ENCODE measurements at regions not wholly inside any gene's neighbourhood (a gene's known extent, or its start where the extent isn't known, plus 50 kb on each side); places are given as distances from the start of the nearest gene placed in this dataset.

DNA sequence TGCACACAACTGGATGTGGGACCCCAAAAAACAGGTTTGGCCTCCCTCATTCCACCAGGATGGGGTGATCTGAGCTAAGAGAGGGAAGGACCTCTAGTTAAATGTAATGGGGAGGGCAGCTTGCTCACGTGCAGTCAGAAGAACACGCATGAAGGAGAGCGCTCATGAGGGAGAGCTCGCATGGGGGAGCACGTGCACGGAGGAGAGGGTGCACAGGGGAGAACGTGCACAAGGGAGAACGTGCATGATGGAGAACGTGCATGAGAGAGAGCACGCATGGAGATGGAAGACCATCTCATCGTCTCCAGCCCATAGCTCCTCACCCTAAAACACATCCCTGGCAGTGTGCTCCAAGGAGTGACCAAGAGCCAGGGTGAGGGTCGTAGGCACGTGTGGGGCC lies 141.2 kb downstream of the RBFOX3 start:
- no peak for DNase-seq

DNA sequence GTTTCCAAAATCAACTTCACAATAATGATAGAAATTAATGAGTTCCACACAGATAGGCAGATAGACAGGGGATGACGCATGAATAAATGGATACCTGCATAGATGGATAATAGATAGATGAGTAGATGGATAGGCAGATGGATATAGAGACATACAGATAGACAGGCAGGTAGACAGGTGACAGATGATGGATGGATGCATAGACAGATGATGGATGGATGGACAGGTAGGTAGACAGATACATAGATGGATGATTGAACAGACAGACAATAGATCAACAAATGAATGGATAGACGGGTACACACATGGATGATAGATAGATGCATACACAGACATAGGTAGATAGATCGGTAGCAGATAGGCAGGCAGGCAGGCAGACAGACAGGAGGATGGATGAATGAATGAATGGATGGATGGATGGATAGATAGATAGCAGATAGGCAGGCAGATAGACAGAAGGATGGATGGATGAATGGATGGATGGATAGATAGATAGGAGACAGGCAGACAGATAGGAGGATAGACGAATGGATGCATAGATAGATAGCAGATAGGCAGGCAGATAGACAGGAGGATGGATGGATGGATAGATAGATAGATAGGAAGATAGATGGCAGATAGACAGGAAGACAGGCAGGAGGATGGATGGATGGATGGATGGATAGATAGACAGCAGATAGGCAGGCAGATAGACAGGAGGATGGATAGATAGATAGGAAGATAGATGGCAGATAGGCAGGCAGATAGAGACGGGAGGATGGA lies 142.5 kb downstream of the RBFOX3 start:
- DNase-seq, result no peak

DNA sequence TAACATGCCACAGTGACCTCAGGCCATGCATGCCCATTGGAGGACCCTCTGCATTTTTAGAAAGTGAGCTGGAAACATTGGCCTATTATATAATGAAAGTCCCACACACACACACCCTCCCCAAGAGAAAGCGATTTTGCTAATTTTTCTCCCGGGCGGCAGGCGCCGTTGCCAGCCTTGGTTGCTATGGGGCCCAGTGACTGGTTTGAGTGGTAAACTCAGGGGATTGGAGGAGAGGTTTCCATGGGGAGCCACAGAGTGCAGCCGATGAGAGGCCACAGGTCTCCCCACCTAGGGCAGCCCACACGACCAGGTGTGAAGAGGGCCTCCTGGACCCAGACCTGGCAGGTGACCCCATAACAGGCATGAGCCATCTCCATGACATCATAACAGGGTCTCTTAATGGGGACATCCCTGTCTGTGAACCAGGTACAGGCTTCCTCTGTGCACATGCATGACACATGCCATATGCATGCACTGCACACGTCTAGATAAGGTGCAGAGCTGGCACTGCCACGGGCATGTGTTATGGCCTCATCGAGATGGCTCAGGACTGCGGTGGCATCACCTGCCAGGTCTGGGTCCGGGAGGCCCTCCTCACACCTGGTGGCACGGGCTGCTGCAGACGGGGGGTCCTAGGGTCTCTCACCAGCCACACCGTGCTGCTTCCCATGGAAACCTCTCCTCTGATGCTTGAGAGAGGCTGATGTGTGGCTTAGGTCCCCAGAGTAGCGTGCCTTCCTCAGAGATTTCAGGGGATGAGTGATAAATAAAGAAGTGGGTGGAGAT lies 144.1 kb downstream of the RBFOX3 start:
- DNase-seq, result no peak

DNA sequence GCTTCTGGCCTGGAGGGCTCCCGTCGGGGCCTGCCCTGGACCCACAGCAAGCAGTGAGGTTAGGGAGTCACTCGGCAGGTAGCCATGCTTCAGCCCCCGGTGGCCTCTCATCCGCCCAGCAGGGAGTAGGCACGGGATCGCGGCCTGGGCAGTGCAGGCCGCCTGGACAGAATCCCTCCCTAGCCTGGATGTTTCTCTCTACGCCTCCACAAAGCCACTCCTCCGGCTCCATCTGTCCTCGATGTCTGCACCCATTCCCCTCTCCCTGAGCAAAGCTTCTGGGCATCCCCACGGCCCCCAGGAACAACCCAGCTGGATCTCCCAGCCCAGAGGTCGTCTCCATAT lies 145.2 kb downstream of the RBFOX3 start:
- DNase-seq, result no peak

DNA sequence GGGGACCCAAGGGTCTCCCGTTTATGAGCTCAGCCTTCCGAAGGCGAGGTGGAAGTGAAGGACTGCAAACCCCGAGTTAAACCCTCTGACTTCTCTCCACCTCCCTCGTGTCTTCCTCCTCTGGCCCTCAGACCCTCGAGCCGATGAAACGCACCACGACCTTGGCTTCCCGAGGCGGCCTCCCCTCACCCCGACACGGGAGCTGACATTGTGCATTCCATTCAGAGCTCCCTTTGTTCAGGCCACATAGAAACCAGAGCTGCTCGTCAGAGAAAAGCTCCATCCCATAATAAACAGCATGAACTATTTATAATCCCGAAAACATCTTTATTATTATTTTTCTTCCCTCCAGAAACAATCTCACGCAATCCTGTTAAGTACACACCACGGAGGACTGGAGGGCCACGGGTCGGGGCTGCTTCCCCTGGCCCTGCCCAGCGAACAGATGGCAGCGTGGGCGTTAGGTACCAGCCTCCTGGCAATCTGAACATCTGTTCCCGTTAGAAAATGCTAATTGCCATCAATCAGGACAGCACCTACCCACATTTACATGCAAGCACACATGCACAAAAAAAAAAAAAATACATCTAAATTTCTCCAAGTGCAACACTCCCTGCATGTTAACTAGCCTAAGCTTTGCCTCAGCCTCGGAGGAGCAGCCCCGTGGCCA lies 145.7 kb downstream of the RBFOX3 start:
- no peak for DNase-seq

DNA sequence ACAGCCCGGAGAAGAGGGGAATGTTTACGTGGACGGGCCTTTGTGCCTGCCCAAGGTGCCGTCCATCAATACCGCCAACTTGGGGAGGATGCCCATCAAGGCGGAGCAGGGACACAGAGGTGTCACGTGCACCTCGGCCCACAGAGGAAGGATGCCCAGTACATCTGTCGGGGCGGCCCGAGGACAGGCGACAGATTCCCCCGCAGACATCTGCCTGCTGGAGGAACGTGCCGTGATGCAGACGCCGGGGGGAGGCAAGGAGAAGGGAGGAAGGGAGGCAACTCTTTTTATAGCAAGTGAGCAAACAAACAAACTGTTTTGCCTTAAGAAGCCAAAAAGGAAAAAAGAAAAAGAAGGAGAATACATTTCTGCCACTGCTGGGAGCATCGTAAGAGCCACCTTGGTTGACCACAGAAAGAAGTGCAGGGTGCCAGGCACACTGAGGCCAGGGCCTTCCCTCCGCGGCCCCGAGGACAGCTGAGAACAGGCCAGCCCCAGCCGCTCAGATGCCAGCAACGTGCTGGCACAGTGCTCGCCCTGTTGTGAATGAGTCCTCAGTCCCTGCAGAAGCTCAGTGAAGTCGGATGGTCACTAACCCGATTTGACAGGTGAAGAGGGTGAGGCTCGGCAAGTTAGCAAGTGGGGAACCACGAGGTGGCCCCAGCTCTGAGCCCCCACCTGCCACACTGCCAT lies 146.4 kb downstream of the RBFOX3 start:
- DNase-seq, result no peak

DNA sequence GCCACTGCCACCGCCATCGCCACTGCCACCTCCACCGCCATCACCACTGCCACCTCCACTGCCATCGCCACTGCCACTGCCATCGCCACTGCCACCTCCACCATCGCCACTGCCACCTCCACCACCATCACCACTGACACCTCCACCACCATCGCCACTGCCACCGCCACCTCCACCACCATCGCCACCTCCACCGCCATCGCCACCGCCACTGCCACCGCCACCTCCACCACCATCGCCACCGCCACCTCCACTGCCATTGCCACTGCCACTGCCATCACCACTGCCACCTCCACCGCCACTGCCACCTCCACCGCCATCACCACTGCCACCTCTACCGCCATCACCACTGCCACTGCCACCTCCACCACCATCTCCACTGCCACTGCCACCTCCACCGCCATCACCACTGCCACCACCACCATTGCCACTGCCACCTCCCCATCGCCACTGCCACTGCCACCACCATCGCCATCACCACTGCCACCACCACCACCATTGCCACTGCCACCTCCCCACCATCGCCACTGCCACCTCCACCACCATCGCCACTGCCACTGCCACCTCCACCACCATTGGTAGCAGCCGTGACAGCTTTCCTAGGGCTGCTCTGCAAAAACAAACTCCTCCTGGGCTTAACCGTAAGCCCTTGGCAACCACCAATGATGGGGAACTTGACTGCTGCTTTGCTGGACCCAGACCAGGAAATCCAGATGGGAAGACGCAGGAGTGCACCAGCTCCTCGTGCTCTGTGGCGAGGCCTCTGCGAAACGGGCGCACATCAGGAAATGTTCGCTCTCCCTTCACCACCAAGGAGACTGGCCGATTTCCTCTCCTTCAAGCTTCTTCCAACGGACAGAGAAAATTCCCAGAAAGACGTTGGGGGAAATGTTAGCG lies 147.2 kb downstream of the RBFOX3 start:
- no peak for DNase-seq

DNA sequence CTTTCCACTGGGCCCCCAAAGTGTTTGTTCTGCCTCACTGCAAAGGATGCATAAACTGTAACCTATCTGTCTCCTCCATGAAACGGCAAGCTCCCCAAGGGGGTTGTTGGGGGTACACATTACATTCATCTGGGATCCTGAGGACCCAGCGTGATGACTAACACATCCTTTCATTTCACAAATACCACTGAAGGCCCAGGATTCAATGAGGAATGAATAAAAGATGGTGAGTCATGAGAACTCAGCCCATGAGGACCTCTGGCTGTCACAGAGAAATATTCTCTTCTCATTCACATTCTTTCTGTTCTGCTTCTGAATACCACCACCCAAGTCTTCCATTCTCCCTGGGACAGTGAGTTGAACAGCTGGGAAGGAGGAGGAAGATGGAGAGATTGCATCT lies 149.8 kb downstream of the RBFOX3 start:
- no peak for DNase-seq

DNA sequence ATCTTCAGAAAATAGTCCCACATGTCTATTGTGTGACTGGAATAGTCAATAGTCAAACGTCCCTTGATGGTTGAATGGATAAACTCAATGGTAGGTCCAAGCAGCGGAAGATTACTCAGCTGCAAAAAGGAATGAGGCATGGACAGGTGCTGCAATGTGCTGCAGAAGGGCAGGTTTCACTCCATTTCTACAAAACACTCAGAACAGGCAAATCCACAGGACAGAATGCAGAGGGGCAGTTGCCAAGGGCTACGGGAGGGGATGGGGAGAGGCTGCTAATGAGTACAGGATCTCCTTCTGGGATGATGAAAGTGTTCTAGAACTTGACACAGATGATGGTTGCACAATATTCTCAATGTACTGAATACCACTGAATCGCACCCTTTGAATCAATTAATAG lies 151.0 kb downstream of the RBFOX3 start:
- no peak for DNase-seq

DNA sequence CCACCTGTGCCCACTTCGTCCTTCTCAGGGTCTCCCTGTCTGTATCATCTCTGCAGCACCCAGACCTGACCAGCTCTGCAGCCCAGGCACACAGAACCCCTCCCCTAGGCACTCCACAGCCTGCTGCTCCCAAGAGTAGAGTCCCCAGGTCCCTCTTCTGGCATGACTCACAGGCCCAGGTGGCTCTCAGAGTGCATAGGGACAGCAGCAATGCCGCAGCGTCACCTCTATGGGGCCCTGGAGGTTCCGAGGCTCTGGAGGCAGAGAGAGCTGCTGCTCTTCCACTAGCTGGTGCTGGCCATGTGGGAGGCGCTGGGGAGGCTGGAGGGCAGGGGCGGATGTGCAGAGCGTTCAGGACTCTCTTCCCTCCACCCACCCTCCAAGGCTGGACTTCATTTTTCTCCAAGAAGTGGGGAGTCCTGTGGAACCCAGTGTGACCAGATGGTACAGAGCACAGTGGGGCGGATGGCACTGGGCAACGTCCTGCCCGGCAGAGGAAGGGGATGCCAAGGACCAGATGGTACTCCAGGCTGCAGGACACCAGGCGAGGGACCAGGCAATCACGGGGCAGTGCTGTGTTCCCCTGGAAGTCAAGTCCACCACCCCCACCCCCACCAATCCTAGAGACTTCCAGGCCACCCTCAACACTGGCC lies 151.7 kb downstream of the RBFOX3 start:
- DNase-seq, result no peak

DNA sequence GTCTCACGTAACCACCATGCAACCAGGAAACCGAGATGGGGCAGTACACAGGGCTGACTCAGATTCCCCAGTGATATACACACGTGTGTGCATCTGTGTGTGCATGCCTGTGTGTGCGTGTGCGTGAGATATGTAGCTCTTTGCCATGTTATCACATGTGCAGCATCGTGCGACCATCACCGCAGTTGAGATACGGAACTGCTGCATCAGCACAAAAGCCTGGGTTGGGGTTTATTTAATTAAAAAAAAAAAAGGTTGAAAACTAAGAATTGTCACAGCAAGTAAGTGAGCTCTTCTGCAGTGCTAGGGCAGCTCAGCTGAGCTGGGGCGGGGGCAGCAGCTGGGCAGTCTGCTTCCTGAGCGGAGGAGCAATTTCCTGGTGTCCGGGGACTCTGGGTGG lies 152.5 kb downstream of the RBFOX3 start:
- DNase-seq, result no peak

DNA sequence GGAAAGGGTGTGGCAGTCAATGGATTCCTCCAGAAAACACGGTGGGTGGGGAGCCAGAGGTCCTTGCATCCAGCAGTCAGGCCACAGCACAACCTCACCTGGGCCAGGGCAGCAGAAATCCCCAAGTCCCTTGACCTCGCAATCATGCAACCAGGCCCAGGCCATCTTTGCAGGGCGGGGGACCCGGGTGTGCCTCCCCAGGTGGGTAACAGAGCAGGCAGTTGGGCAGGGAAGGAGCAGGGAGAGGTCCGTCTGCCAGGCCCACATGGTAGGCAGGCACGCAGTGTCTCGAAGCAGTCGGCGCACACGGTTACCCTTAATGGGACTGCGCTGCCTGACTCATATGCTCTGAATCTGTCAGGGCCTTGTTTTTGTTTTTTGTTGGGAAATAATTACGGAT lies 153.0 kb downstream of the RBFOX3 start:
- DNase-seq, result no peak

DNA sequence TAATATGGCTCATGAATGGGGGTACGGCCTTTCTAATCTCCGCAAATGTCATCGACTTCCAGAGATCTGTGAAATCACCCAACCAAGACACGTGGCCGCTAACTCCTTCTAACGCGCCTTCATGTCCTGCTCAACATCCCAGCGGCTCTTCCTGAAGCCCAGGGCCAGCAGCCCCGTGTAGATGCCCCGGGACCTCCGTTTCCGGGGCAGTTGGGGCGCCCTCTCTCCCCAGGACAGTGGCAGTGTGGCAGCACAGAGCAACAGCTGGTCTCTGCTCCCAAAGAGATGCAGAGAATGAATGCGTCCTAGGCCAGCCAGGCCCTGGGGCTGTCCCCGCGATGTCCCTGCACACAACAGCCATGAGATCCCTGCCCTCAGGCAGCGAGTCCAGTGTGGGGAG lies 153.5 kb downstream of the RBFOX3 start:
- no peak for DNase-seq

DNA sequence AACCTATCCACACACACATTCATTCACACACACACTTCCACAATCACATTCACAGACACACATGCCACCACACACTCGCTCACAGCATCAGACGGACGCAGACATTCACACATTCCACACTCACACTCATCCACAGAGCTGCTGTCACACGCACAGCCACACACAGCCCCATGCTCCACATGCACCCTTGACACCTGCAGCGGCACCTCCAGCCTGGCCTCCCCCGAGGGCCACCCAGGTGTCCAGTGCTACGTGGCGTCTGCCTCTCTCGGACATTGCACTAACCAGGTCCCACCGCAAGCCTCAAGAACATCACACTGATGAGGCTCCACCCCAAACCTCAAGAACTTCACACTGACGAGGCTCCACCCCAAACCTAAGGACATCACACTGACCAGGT lies 155.2 kb downstream of the RBFOX3 start:
- no peak for DNase-seq

DNA sequence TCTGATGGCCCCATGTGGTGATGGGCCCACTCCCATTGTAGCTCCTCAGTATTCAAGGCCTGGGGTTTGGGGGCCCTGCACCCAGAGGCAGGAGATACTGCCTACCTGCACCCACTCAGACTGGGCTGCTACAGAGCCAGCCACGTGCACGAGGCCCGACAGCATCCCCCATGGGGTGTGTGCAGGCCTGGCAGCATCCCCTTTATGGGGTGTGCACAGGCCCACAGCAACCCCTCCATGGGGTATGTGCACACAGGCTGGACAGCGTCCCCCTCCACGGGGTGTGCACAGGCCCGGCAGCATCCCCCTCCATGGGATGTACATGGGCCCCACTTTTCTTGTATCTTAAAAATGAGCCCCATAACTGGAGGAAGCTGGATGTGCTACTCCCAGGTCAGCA lies 156.0 kb downstream of the RBFOX3 start:
- DNase-seq, result no peak

DNA sequence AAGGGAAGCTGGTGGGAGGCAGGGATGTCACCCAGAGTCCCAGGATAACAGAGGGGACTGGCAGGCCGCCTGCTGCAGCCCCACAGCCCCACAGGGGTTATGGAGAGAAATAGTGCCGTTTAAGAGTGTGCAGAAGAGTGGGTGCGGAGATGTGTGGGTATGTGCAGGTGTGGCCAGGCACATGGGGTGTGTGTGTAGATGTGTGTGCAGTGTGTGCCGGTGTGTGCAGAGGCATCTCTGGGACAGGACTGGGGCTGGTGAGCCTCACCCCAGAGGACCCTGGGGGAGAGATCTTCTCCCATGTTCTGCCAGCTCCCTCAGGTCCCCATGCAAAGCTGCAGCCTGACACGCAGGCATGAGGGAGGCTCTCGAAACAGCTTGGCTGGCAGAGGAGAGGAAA lies 157.4 kb downstream of the RBFOX3 start:
- no peak for DNase-seq

DNA sequence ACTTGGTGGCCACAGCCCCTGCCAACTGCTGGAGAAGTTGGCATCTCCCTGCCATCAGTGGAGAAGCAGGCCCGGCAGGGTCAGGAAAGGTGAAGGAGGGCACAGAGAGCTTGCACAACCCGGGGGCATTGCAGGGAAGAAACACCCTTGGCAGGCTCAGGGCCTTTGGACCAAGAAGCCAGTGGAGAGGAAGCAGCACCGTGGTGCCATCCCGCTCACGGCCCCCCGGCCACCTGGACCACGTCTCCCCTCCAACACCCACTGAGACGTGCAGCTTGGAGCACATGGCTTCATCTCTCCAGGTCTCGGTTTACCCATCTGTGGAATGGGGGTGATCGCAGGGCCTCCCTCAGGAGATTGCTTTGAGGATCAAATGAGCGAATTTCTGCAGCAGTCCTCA lies 158.1 kb downstream of the RBFOX3 start:
- no peak for DNase-seq

DNA sequence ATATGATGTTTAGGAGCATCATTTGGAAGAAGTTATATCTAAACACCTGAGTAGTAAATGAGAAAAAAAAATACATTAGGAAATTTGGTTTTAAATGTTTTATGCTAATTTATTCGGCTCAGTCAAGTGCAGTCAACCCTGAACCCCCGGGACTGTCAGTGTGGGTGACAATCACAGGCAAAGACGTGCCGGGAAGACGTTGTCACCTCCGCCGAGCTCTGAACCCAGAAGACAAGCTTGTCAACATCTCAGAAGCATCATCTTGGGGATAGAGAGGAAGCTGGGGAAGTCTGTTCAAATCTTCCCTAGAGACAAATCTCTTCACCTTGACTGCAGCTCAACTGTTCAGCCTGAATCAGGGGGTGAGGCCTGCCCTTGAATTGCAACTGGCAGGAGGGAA lies 159.7 kb downstream of the RBFOX3 start:
- no peak for DNase-seq

DNA sequence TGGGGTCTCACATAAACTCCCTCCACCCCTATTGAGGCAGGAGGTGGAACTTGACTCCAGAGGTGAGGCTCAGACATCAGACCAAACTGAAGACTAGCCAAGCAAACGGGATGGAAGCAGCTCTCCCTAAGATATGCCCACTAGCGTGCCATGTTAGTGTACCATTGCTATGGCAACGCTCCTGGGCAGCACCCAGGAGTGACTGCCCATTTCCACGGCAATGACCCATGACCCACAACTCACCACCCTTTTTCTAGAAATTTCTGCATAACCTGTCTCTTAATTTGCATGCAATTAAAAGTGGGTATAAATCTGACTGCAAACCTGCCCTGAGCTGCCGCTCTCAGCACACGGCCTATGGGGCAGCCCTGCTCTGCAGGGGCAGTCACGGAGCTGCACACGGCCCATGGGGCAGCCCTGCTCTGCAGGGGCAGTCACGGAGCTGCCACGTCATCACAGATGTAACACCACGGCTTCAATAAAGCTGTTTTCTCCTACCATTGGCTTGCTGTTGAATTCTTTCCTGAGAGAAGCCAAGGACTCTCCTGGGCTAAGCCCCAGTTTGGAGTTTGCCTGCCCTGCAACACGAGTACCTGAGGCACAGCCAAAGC lies 164.3 kb downstream of the RBFOX3 start:
- no peak for DNase-seq

DNA sequence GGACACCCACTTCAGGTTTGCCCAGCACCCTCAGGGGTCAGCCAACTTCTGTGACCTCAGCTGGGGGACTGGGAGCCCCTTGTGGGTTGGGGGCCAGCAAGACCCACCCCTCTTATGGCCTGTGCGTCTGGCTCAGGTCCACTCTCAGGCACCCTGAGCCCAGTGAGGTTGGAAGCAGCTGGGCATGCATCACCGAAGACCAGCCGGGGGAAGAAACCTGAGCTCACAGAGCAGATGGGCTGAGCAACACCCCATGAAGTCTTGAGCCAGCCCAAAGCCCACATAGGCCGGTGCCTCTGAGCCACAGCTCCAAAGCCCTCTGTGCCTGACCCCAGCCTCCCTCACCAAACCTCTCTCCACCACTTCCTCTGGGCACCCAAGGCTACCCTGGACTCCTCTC lies 166.7 kb downstream of the RBFOX3 start:
- no peak for DNase-seq

DNA sequence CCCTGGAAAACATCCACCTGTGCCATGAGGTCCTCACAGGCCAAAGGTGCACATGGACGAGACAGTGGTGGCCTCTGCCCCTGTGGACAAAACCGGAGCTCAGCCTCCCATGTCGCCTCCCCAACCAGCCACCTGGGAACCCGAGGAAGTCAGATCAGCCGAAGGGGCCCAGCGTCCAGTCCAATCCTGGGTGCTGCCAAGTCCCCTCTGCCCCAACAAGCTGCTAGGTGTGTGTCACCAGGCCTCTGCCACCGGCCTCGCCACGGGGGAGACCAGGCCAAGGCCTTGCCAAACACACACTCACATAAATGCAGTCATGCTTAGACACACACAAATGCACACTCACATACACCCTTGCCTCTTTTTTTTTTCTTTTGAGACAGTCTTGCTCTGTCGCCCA lies 167.8 kb downstream of the RBFOX3 start:
- DNase-seq, result no peak
